HG03571 (cell line): ENCODE measurements at regions not wholly inside any gene's neighbourhood (a gene's known extent, or its start where the extent isn't known, plus 50 kb on each side); places are given as distances from the start of the nearest gene placed in this dataset.

ENCODE experiments used
- ATAC-seq: cut with Tn5 transposase; IDR thresholded peaks from one replicate; pipeline ENCODE4 v1.9.1; 2021; ENCODE audit not compliant: unreplicated experiment

- ATAC-seq = no peak
Observed at GRCh38 chr2:15718944-15719323, 127.3 kb downstream of the DDX1 start.

DNA sequence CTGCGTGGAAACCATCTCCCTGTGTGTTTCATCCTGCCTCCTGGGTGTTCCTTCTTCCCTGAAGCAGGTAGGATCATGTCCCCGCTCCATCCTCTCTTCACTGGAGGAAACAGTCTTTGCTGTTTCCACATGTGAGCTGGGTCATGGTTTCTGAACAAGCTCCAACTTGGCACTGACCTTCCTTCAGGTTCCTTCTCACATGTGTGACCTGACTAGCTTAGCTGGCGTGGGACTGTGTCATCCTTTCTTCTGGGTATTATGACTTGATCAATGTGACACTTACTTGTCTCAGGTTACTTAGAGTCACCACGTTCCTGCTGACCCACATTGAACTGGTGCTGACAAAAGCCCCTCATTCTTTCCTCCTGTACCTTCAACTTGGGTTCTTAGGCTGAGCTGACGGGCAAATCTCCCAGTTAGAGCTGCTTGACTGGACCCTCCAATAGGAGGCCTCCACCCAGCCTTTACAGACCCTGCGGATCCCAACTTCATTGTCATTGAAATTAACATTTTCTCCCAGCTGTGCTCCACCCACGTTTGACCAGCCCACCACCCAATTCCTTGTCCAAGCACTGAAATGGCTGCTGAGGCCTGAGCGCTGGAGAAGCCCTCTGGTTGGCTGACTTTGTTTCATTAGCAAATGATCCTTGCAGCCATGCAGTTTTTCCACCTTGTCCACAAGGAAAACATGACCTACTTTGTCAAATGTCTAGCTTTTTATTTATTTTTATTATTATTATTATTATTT lies 128.1 kb downstream of the DDX1 start:
- no peak for ATAC-seq

GRCh38 chr2:15720561-15721307 lies 129.1 kb downstream of the DDX1 start:
- no peak for ATAC-seq

GRCh38 chr2:15721411-15722067 lies 129.9 kb downstream of the DDX1 start:
- ATAC-seq = no peak

GRCh38 chr2:15722980-15723379 lies 131.3 kb downstream of the DDX1 start:
- ATAC-seq = no peak

GRCh38 chr2:15724235-15724634 lies 132.6 kb downstream of the DDX1 start:
- no peak for ATAC-seq

DNA sequence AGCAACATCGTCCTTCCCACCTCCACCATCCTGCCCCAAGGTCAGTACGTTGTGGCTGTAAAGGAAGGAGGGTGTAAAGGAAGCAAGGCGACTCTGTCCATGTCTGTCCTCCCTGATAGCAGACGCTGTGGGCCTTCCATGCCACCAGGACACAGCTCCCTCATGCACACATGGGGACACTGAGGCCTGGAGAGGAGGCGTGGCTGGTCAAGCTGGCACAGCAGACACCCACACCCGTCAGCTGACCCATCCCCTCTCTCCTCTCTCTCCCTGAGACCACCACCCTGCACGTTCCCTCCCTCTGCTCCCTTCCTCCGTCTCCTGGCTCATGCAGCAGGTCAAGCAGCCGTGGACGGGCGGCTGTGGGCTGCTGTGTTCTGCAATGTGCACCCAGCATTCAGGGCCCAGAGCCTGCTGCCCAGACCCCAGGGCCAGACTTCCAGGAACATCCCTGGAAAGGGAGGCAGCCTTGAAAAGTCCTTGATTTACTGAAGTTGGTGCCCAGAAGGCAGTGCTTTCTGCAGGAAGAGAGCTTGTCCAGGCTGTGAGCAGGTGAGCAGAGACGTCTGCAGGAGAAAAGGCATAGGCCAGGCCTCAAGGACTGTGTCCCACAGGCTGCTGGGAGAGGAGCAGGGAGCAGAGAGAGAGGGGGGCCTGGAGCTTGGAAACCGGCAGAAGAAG lies 133.6 kb downstream of the DDX1 start:
- ATAC-seq = no peak

- ATAC-seq = no peak
Observed at GRCh38 chr2:15725782-15726112, 134.1 kb downstream of the DDX1 start.

DNA sequence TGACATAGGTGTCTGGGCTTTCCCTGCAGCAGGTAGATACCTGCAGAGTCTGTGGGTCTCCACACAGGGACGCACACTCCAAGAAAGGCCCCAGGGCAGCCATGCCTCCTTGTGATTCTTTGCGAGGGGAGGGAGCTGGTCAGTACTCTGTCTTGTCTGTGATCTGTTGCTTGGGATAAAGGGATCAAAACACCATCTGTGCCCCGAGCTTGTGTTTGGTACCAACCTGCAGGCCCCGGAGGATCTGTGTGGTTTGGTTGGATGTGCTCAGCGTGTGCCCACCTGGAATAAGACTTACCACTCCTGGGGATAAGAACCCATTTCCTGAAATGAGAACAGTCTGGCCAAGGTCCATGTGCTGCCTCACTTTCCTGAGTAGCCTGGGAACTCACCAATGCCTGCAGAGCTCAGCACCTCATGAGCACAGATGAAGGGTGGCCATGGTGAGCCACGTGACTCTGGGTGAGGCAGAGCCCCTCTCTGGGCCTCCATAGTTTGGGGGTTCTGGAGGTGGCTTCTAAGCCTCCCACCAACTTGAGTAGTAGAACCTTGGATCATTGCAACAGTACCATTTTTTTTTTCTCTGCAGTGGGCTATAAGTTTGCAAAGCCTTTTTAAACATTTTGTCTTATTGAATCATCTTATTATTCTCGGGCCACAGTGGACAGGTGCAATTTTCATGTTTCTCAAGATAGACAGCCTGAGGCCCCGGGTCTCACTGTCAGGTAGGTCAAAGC lies 134.8 kb downstream of the DDX1 start:
- ATAC-seq = no peak

- no peak for ATAC-seq
Observed at GRCh38 chr2:15727396-15728244, 136.0 kb downstream of the DDX1 start.

GRCh38 chr2:15728245-15728938 lies 136.7 kb downstream of the DDX1 start:
- ATAC-seq = no peak

DNA sequence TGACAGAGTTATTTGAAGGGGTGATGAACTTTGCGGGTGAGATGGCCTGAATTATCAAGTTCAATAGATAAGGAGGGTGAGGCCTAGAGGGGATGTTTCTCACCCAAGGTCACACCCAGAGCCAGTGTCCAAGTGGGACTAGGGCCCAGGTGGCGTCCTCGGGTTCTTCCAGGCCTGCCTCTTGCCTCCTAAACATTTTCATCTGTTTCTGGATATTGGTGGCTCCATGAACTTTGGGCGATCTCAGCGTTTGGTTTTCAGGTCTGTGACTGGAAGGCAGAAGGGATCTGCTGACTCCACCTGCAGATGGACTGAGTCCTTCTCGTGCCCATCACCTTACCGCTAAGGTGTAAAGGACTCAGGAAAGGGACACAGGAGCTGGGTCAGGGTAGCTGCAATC lies 137.3 kb downstream of the DDX1 start:
- no peak for ATAC-seq

- ATAC-seq = no peak
Observed at GRCh38 chr2:15729709-15730544, 138.3 kb downstream of the DDX1 start.

DNA sequence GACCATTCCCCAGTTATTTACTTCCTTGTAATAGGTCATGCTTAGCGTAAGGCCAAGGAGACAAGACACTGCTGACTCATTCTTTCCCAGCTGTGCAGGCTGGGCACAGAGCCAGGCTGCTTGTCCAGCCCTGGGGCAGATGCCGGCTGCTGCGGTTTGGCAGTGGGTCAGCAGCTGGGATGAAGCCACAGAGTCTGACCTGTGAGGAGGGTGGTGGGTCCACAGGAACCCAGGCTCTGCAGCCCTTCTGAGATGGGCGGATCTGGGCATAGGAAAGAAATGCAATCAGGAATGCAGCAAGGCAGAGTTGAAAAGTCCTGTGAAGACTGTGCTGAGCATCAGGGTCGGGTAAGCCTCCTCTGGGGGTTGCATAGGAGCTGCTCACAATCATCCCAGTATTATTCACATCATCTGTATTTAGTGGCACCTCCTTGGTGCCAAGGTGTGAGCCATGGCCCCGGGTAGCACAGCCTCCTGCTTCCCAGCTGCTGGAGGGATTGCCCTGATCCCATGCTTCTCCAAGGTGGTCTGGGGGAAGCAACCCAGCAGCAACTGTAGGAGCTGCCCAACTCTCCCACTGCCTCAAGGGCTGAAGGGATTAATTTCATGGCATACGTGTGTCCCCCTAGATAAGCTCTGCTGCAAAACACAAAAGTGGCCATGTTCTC lies 139.0 kb downstream of the DDX1 start:
- no peak for ATAC-seq

GRCh38 chr2:15731213-15731888 lies 139.7 kb downstream of the DDX1 start:
- no peak for ATAC-seq

- ATAC-seq = no peak
Observed at GRCh38 chr2:15731889-15732271, 140.2 kb downstream of the DDX1 start.

- ATAC-seq = peak; percentile 94
Observed at GRCh38 chr2:15732341-15733077, 140.8 kb downstream of the DDX1 start.
